IPS DF 4.7 (cell line): ENCODE measurements at regions not wholly inside any gene's neighbourhood (a gene's known extent, or its start where the extent isn't known, plus 50 kb on each side); places are given as distances from the start of the nearest gene placed in this dataset.
"Not testable (repeated sequence)": the region's sequence is repeated elsewhere in the genome, so short reads cannot be mapped to it uniquely, and the experiment has no call there.

ENCODE experiments used
- DNase-seq: peaks from one replicate; pipeline ENCODE4 v3.0.0-alpha.2; 2013; ENCODE audit warnings: low spot score; ENCODE audit errors: extremely low read depth

- DNase-seq = not testable (repeated sequence)
Observed at GRCh38 chr3:6490487-6491327, 370.2 kb upstream of the GRM7 start.

- DNase-seq = no peak
Observed at GRCh38 chr3:6491768-6492167, 369.1 kb upstream of the GRM7 start.

GRCh38 chr3:6492306-6492705 is 368.6 kb upstream of the GRM7 start:
- DNase-seq = no peak

- not testable (repeated sequence) for DNase-seq
Observed at GRCh38 chr3:6498944-6499343, 362.0 kb upstream of the GRM7 start.

- DNase-seq = no peak
Observed at GRCh38 chr3:6504347-6504746, 356.6 kb upstream of the GRM7 start.

GRCh38 chr3:6504834-6505233 is 356.1 kb upstream of the GRM7 start:
- DNase-seq = no peak

- no peak for DNase-seq
Observed at GRCh38 chr3:6508410-6508759, 352.5 kb upstream of the GRM7 start.

- no peak for DNase-seq
Observed at GRCh38 chr3:6509576-6509975, 351.3 kb upstream of the GRM7 start.

- no peak for DNase-seq
Observed at GRCh38 chr3:6510713-6511112, 350.2 kb upstream of the GRM7 start.

GRCh38 chr3:6512172-6512800 is 348.6 kb upstream of the GRM7 start:
- DNase-seq = no peak

GRCh38 chr3:6516143-6516542 is 344.8 kb upstream of the GRM7 start:
- no peak for DNase-seq

GRCh38 chr3:6516694-6517093 is 344.2 kb upstream of the GRM7 start:
- no peak for DNase-seq

- DNase-seq = no peak
Observed at GRCh38 chr3:6518709-6519345, 342.1 kb upstream of the GRM7 start.

- DNase-seq = no peak
Observed at GRCh38 chr3:6521369-6522113, 339.4 kb upstream of the GRM7 start.

GRCh38 chr3:6522191-6522590 is 338.7 kb upstream of the GRM7 start:
- DNase-seq = no peak

GRCh38 chr3:6523043-6523442 is 337.9 kb upstream of the GRM7 start:
- DNase-seq = no peak

GRCh38 chr3:6524479-6524878 is 336.4 kb upstream of the GRM7 start:
- no peak for DNase-seq

GRCh38 chr3:6526321-6526720 is 334.6 kb upstream of the GRM7 start:
- no peak for DNase-seq

GRCh38 chr3:6526861-6527260 is 334.1 kb upstream of the GRM7 start:
- DNase-seq = no peak

- no peak for DNase-seq
Observed at GRCh38 chr3:6528951-6529350, 332.0 kb upstream of the GRM7 start.

GRCh38 chr3:6531153-6531552 is 329.8 kb upstream of the GRM7 start:
- no peak for DNase-seq

GRCh38 chr3:6532101-6532500 is 328.8 kb upstream of the GRM7 start:
- no peak for DNase-seq
